HepG2 (cell line): ENCODE measurements at regions not wholly inside any gene's neighbourhood (a gene's known extent, or its start where the extent isn't known, plus 50 kb on each side); places are given as distances from the start of the nearest gene placed in this dataset.
"Not testable (repeated sequence)": the region's sequence is repeated elsewhere in the genome, so short reads cannot be mapped to it uniquely, and the experiment has no call there.

Experiments
- ATAC-seq: fragments of 200-7000 bp; cut with Tn5 transposase; 3 replicates; pipeline ENCODE4 v1.9.1; 2020; ENCODE audit warnings: mild to moderate bottlenecking, moderate library complexity
- BruUV-seq: library from RNA; stranded (reverse); fragments of 400-500 nt; replicated peaks from 2 replicates; lab custom pipeline; 2021; lab: Mats Ljungman, UMichigan
- CTCF ChIA-PET: fragments of 300-600 bp; formaldehyde crosslinking; extraction: SDS; loops from one replicate; lab custom pipeline; 2021; ENCODE audit warnings: low total read pairs, inconsistent platforms, low intra/inter-chr PET ratio; lab: Yijun Ruan, JAX
- POLR2A ChIA-PET: fragments of 350-600 bp; sonication (Branson Sonifier 250); formaldehyde crosslinking; loops from one replicate; lab custom pipeline; 2020; ENCODE audit warnings: antibody characterized with exemption, inconsistent platforms; lab: Yijun Ruan, JAX
- DNase-seq: peaks from one replicate; pipeline ENCODE4 v3.0.0-alpha.2; 2015; ENCODE audit warnings: low spot score
- FAIRE-seq: peaks from 3 replicates; lab custom pipeline; 2011; peaks lifted over from hg19 to GRCh38; lab: Jason Lieb, UNC
- H2AFZ ChIP-seq: one replicate; pipeline ENCODE4 v1.6.1; 2011; ENCODE audit warnings: low read length, inconsistent platforms
- H3K27ac ChIP-seq: fragments of 300-600 bp; 3 replicates; pipeline ENCODE4 v1.8.0; 2011; ENCODE audit warnings: mixed run types, mild to moderate bottlenecking, mixed read lengths, low read length, inconsistent platforms; ENCODE audit not compliant: insufficient read depth; ENCODE audit errors: extremely low read length
- H3K27me3 ChIP-seq, 2 experiments: fragments of 200-600 bp in 1 of 2; 2 replicates in 1 of 2; 3 replicates in 1 of 2; pipeline versions ENCODE4 v1.6.0 to v1.8.0; 2011; ENCODE audit warnings: low read length in 2 of 2, mild to moderate bottlenecking in 2 of 2, moderate library complexity in 2 of 2, inconsistent platforms in 1 of 2; ENCODE audit not compliant: insufficient read depth in 2 of 2, control insufficient read depth in 1 of 2
- H3K36me3 ChIP-seq, 2 experiments: fragments of 200-600 bp in 1 of 2; replicated peaks in 1 of 2; 2 replicates in 1 of 2; 3 replicates in 1 of 2; pipeline versions ENCODE4 v1.5.1 to v1.8.0; 2011; ENCODE audit warnings: low read length in 2 of 2, inconsistent platforms in 1 of 2; ENCODE audit not compliant: insufficient read depth in 2 of 2, control insufficient read depth in 1 of 2
- H3K4me1 ChIP-seq: 2 replicates; pipeline ENCODE4 v1.5.1; 2012; ENCODE audit warnings: low read length, inconsistent platforms; ENCODE audit not compliant: insufficient read depth
- H3K4me2 ChIP-seq: 2 replicates; pipeline ENCODE4 v1.6.0; 2011; ENCODE audit warnings: low read depth, low read length, inconsistent platforms
- H3K4me3 ChIP-seq, 3 experiments: fragments of 200-600 bp in 1 of 3; sonication (generic), shearing (Covaris generic) in 1 of 3; replicated peaks in 1 of 3; 2 replicates each; pipeline ENCODE4 v1.5.1; 2011 to 2016; ENCODE audit warnings: low read length in 3 of 3, inconsistent platforms in 2 of 3, low read depth in 2 of 3, mild to moderate bottlenecking in 2 of 3, control low read depth in 1 of 3, mixed read lengths in 1 of 3; ENCODE audit not compliant: insufficient read depth in 1 of 3
- H3K79me2 ChIP-seq: one replicate; pipeline ENCODE4 v1.6.1; 2011; ENCODE audit warnings: low read length, inconsistent platforms; ENCODE audit not compliant: insufficient read depth
- H3K9ac ChIP-seq: 2 replicates; pipeline ENCODE4 v1.6.0; 2011; ENCODE audit warnings: mild to moderate bottlenecking, low read depth, low read length, inconsistent platforms; ENCODE audit not compliant: insufficient read depth
- H3K9me3 ChIP-seq: 2 replicates; pipeline ENCODE4 v1.5.1; 2012; ENCODE audit warnings: mild to moderate bottlenecking, low read length
- H4K20me1 ChIP-seq: 2 replicates; pipeline ENCODE4 v1.6.0; 2011; ENCODE audit warnings: inconsistent platforms, mild to moderate bottlenecking, low read length, moderate library complexity; ENCODE audit not compliant: insufficient read depth
- CREB1 ChIP-seq, 2 experiments: fragments of 450-650 bp in 1 of 2; IDR thresholded peaks; 2 replicates each; pipeline ENCODE4 v1.6.1; 2016 to 2017; ENCODE audit warnings: control low read depth in 1 of 2, mild to moderate bottlenecking in 1 of 2, missing compliant biosample characterization in 1 of 2, missing genetic modification characterization in 1 of 2
- HCFC1 ChIP-seq: fragments of 150-350 bp; IDR thresholded peaks from 2 replicates; pipeline ENCODE4 v1.6.1; 2014; ENCODE audit warnings: low read depth, low read length
- MED1 ChIP-seq: sonication (generic); formaldehyde crosslinking; IDR thresholded peaks from 2 replicates; pipeline ENCODE4 v1.4.0; 2020; ENCODE audit warnings: missing genetic modification reagents
- MZF1 ChIP-seq: sonication (generic); formaldehyde crosslinking; IDR thresholded peaks from 2 replicates; pipeline ENCODE4 v1.8.1; 2023; ENCODE audit warnings: mild to moderate bottlenecking, missing genetic modification reagents, borderline replicate concordance
- SP4 ChIP-seq: sonication (generic); formaldehyde crosslinking; IDR thresholded peaks from 2 replicates; pipeline ENCODE4 v1.8.1; 2023; ENCODE audit warnings: mild to moderate bottlenecking, missing genetic modification reagents
- ZNF17 ChIP-seq: sonication (generic); formaldehyde crosslinking; IDR thresholded peaks from 2 replicates; pipeline ENCODE4 v1.5.0; 2020; ENCODE audit warnings: mild to moderate bottlenecking, missing genetic modification reagents
- ZNF224 ChIP-seq: sonication (generic); formaldehyde crosslinking; IDR thresholded peaks from 2 replicates; pipeline ENCODE4 v1.5.0; 2020; ENCODE audit warnings: mild to moderate bottlenecking, missing genetic modification reagents
- ZNF230 ChIP-seq: sonication (generic); formaldehyde crosslinking; IDR thresholded peaks from 2 replicates; pipeline ENCODE4 v1.4.0; 2020; ENCODE audit warnings: mild to moderate bottlenecking, missing genetic modification reagents
- ZNF24 ChIP-seq: fragments of 450-650 bp; IDR thresholded peaks from 2 replicates; pipeline ENCODE4 v1.6.1; 2017; ENCODE audit warnings: antibody characterized with exemption, mild to moderate bottlenecking
- ZNF83 ChIP-seq: sonication (generic); formaldehyde crosslinking; IDR thresholded peaks from 2 replicates; pipeline ENCODE4 v1.4.0; 2020; ENCODE audit warnings: missing genetic modification reagents, mild to moderate bottlenecking, borderline replicate concordance
- WGBS: methylation state at CpG from one replicate; pipeline ENCODE4 v1.1.6; 2017; ENCODE audit warnings: low lambda C conversion rate; 5-methylcytosine and 5-hydroxymethylcytosine counted together
- in situ Hi-C: cut with HindIII; loops from 2 replicates; pipeline ENCODE4 v1.10.0; 2017; ENCODE audit warnings: low pct_unique_long_range_greater_than_20kb; ENCODE audit not compliant: extremely low pct_ligation_motif_present
- intact Hi-C: fragments of 100-400 bp; cut with micrococcal nuclease; formaldehyde crosslinking; loops from one replicate; pipeline ENCODE4 v1.10.0; 2022; ENCODE audit not compliant: unreplicated experiment
- TF ChIP-seq, protein P1 (sequence below): sonication (generic); formaldehyde crosslinking; IDR thresholded peaks from 2 replicates; pipeline ENCODE4 v1.4.0; 2020; ENCODE audit warnings: missing genetic modification reagents, borderline replicate concordance
- TF ChIP-seq, protein P2 (sequence below): sonication (generic); formaldehyde crosslinking; IDR thresholded peaks from 2 replicates; pipeline ENCODE4 v1.5.0; 2020; ENCODE audit warnings: mild to moderate bottlenecking, missing genetic modification reagents, moderate library complexity
- TF ChIP-seq, protein P3 (sequence below): sonication (generic); formaldehyde crosslinking; IDR thresholded peaks from 2 replicates; pipeline ENCODE4 v1.8.0; 2022; ENCODE audit warnings: mild to moderate bottlenecking, missing genetic modification reagents

DNA sequence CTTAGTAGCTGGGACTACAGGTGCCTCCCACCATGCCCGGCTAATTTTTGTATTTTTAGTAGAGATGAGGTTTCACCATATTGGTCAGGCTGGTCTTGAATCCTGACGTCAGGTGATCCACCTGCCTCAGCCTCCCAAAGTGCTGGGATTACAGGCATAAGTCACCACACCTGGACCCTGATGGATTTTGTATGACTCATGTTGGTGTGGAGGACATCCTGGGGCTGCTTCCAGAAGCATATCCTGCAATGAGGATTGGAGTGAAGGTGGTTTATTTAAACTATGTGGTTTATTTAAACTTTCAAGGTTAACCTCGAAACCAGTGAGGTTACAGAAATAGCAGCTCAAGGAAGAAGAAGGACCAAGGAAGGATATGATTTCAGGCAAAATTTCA, 176.1 kb downstream of the BTBD3 start:
- H3K79me2 ChIP-seq; DNase-seq; in situ Hi-C loops; BruUV-seq; FAIRE-seq; H2AFZ ChIP-seq; POLR2A ChIA-PET; H3K27ac ChIP-seq; intact Hi-C loops; H3K36me3 ChIP-seq; H3K9me3 ChIP-seq; ATAC-seq; H3K27me3 ChIP-seq; H3K4me3 ChIP-seq; CTCF ChIA-PET; H3K4me1 ChIP-seq; H4K20me1 ChIP-seq; H3K4me2 ChIP-seq; H3K9ac ChIP-seq; TF ChIP-seq CREB1 (CRISPR knock-in tag; IDR thresholded peaks at IDR 0.05): not testable (repeated sequence)
- TF ChIP-seq CREB1 (IDR thresholded peaks at IDR 0.05) = peak; percentile 51; the same call in 1 of the 2 replicates
- WGBS = 3% methylated on average over 3 of the region's 3 CpGs

DNA sequence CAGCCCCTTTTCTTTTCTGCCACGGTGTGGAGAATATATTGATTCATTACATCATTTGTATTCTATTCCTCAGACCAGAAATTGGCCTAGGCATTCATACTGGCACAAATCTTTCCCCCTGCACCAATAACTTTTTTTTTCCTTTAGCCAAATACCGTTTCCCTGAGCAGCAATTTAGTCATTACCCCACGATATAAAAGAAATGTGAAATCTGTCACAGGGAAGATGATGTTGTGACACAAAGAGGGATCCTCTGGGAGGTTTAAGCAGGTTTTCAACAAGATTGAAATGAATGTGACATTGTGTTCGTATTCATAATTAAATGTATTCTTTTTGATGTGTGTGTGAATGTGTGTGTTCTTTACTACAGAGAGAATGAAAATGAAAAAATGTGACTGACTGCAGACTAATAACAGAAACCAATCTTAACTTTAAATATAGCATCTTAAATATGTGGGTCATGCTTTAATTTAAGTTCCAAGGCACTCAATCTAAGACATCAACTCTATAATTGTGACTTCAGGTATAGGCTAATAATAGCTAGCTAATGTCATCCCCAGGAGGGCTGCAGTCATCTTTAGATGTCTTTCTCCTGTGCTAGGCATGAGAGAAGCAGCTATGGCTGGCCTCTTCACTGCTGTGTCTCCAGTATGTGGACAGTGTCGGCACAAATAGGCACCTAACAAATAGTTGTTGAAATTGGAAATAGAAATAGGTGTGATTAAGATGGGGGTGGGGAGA, 177.7 kb downstream of the BTBD3 start:
- H2AFZ ChIP-seq = no peak overlapping the region

More for the DNA sequence above, 177.7 kb downstream of the BTBD3 start:
- Histone ChIP-seq H3K9me3 (peaks cover 17% of the 10 kb centered on the region), H3K4me2 (no peak overlapping the region), H3K79me2 (no peaks in the 10 kb centered on the region), H3K36me3 (no peaks in the 10 kb centered on the region), H3K4me1 (no peaks in the 10 kb centered on the region), H3K4me3 (no peak overlapping the region), H3K9ac (no peak overlapping the region), H3K27ac (no peak overlapping the region), H3K27me3 (no peaks in the 10 kb centered on the region), H4K20me1 (no peaks in the 10 kb centered on the region)
- no TSS peak for BruUV-seq
- ATAC-seq = no peak
- CTCF ChIA-PET = no interaction called here
- intact Hi-C loops = no loop called here
- no peak for DNase-seq
- no peak for TF ChIP-seq ZNF224
- TF ChIP-seq, protein P1, sequence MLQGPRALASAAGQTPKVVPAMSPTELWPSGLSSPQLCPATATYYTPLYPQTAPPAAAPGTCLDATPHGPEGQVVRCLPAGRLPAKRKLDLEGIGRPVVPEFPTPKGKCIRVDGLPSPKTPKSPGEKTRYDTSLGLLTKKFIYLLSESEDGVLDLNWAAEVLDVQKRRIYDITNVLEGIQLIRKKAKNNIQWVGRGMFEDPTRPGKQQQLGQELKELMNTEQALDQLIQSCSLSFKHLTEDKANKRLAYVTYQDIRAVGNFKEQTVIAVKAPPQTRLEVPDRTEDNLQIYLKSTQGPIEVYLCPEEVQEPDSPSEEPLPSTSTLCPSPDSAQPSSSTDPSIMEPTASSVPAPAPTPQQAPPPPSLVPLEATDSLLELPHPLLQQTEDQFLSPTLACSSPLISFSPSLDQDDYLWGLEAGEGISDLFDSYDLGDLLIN (CRISPR knock-in tag) = no peak
- TF ChIP-seq, protein P2, sequence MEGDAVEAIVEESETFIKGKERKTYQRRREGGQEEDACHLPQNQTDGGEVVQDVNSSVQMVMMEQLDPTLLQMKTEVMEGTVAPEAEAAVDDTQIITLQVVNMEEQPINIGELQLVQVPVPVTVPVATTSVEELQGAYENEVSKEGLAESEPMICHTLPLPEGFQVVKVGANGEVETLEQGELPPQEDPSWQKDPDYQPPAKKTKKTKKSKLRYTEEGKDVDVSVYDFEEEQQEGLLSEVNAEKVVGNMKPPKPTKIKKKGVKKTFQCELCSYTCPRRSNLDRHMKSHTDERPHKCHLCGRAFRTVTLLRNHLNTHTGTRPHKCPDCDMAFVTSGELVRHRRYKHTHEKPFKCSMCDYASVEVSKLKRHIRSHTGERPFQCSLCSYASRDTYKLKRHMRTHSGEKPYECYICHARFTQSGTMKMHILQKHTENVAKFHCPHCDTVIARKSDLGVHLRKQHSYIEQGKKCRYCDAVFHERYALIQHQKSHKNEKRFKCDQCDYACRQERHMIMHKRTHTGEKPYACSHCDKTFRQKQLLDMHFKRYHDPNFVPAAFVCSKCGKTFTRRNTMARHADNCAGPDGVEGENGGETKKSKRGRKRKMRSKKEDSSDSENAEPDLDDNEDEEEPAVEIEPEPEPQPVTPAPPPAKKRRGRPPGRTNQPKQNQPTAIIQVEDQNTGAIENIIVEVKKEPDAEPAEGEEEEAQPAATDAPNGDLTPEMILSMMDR (CRISPR knock-in tag) = no peak
- no peak for TF ChIP-seq HCFC1
- no peak for TF ChIP-seq ZNF83 (CRISPR knock-in tag)
- TF ChIP-seq, protein P3, sequence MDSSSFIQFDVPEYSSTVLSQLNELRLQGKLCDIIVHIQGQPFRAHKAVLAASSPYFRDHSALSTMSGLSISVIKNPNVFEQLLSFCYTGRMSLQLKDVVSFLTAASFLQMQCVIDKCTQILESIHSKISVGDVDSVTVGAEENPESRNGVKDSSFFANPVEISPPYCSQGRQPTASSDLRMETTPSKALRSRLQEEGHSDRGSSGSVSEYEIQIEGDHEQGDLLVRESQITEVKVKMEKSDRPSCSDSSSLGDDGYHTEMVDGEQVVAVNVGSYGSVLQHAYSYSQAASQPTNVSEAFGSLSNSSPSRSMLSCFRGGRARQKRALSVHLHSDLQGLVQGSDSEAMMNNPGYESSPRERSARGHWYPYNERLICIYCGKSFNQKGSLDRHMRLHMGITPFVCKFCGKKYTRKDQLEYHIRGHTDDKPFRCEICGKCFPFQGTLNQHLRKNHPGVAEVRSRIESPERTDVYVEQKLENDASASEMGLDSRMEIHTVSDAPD (CRISPR knock-in tag) = no peak
- TF ChIP-seq MZF1 (CRISPR knock-in tag) = no peak
- TF ChIP-seq ZNF24 = no peak
- TF ChIP-seq ZNF230 = no peak
- TF ChIP-seq SP4 (CRISPR knock-in tag) = no peak
- TF ChIP-seq ZNF17 (CRISPR knock-in tag) = no peak
- no peak for TF ChIP-seq MED1 (CRISPR knock-in tag)
- POLR2A ChIA-PET = no interaction called here
- in situ Hi-C loops = no loop called here
- FAIRE-seq = no peak
- 2% methylated on average over 5 of the region's 5 CpGs for WGBS
